ENCODE measurements at regions not wholly inside any gene's neighbourhood (a gene's known extent, or its start where the extent isn't known, plus 50 kb on each side); places are given as distances from the start of the nearest gene placed in this dataset.

DNA sequence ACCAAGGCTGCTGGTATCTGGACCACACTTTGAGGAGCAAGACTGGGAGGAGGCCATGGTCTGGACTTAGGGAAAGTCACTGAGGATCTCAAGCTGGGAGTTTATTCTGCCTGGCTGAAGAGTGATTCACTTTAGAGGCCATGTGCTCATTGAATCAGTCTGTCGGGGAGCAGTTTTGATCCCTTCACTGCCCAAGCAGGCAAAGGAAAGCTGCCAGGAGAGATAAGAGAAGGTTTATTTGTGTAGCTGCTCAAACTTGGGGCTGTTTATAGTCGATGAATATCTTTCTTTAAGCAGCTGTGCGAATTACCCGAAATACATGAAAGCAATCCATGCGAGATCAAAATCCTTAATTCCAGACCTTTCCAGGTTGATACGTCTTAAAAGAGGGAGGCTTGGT, 544.4 kb upstream of the EEF2KMT start:
- no peaks in the 10 kb centered on the region for H3K4me1 ChIP-seq (ENCODE audit: control insufficient read depth, insufficient read depth, low read length)
- H2AK5ac ChIP-seq (ENCODE audit: low read depth, low read length): no peak overlapping the region
- no peak overlapping the region for H3K4me3 ChIP-seq (ENCODE audit: insufficient read depth, low read depth, low read length)
- in situ Hi-C loops (cut with MboI; ENCODE audit: low sequenced_read_pairs): no loop called here
- H2BK5ac ChIP-seq (ENCODE audit: low read depth, low read length, poor library complexity, severe bottlenecking): no peak overlapping the region
- H3K14ac ChIP-seq (replicated peaks; ENCODE audit: low read depth, low read length): no peak overlapping the region
- H2BK120ac ChIP-seq (ENCODE audit: low read depth, low read length): no peak overlapping the region
- BruUV-seq (replicated peaks): no TSS peak
- no peak overlapping the region for H3K4ac ChIP-seq (ENCODE audit: low read depth, low read length)
- H3K36me3 ChIP-seq (ENCODE audit: control insufficient read depth, insufficient read depth, low read length): no peaks in the 10 kb centered on the region
- ATAC-seq (ENCODE audit: low read depth) (no peak), DNase-seq (no peak)
- POLR2A ChIA-PET (ENCODE audit: unreplicated experiment): no interaction called here
- intact Hi-C loops (cut with micrococcal nuclease): no loop called here
- no peaks in the 10 kb centered on the region for H3K9me1 ChIP-seq (ENCODE audit: insufficient read depth, low read length)
- no peak overlapping the region for H2BK15ac ChIP-seq (ENCODE audit: low read depth, low read length)
- H3K56ac ChIP-seq (ENCODE audit: extremely low read depth, insufficient read depth, low read length): no peak overlapping the region
- no peak overlapping the region for H3K27ac ChIP-seq (ENCODE audit: insufficient read depth, low read length)
- H3K4me2 ChIP-seq (ENCODE audit: low read depth, low read length): no peak overlapping the region
- H3K23ac ChIP-seq (ENCODE audit: low read depth, low read length): no peak overlapping the region
- H3K9me3 ChIP-seq (ENCODE audit: control insufficient read depth, insufficient read depth, low read length): peaks cover 26% of the 10 kb centered on the region; the same call in 1 of the 2 replicates
- H4K91ac ChIP-seq (ENCODE audit: insufficient read depth, low read depth, low read length): no peak overlapping the region
- H3K27me3 ChIP-seq (ENCODE audit: control insufficient read depth, insufficient read depth, low read length): no peaks in the 10 kb centered on the region
- no peak overlapping the region for H2AFZ ChIP-seq (replicated peaks; ENCODE audit: low read length, poor library complexity)
- no peaks in the 10 kb centered on the region for H3K79me1 ChIP-seq (ENCODE audit: low read depth in 1 of 2, low read length in 2 of 2)
- CTCF ChIA-PET: no interaction called here
- H2BK20ac ChIP-seq (ENCODE audit: low read depth, low read length): no peak overlapping the region
- dilution Hi-C loops (cut with HindIII; ENCODE audit: low sequenced_read_pairs, unreplicated experiment): no loop called here
- H2AK9ac ChIP-seq (replicated peaks; ENCODE audit: low read depth, low read length, poor library complexity): no peak overlapping the region
- H3K18ac ChIP-seq (ENCODE audit: low read depth, low read length): no peak overlapping the region
- no peak overlapping the region for H3K9ac ChIP-seq (ENCODE audit: low read depth, low read length)
- TF ChIP-seq CHD1 (IDR thresholded peaks at IDR 0.05; ENCODE audit: low read depth, low read length): no peak
- TF ChIP-seq BHLHE40 (IDR thresholded peaks at IDR 0.05; ENCODE audit: low read depth, low read length): no peak
- TF ChIP-seq CEBPB (IDR thresholded peaks at IDR 0.05; ENCODE audit: low read depth, low read length): no peak
- no peak for TF ChIP-seq MAZ (IDR thresholded peaks at IDR 0.05; ENCODE audit: borderline replicate concordance, low read depth, low read length)
- no peak for TF ChIP-seq SMC3 (IDR thresholded peaks at IDR 0.05; ENCODE audit: low read depth, low read length)
- no peak for TF ChIP-seq POLR2A (IDR thresholded peaks at IDR 0.05; ENCODE audit: low read depth, low read length)
- TF ChIP-seq RAD21 (IDR thresholded peaks at IDR 0.05; ENCODE audit: low read length): no peak
- TF ChIP-seq, protein P1, sequence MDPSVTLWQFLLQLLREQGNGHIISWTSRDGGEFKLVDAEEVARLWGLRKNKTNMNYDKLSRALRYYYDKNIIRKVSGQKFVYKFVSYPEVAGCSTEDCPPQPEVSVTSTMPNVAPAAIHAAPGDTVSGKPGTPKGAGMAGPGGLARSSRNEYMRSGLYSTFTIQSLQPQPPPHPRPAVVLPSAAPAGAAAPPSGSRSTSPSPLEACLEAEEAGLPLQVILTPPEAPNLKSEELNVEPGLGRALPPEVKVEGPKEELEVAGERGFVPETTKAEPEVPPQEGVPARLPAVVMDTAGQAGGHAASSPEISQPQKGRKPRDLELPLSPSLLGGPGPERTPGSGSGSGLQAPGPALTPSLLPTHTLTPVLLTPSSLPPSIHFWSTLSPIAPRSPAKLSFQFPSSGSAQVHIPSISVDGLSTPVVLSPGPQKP (IDR thresholded peaks at IDR 0.05; ENCODE audit: borderline replicate concordance, low read depth, low read length): no peak
- TF ChIP-seq FOS (IDR thresholded peaks at IDR 0.05; ENCODE audit: low read depth, low read length): no peak
- H4K8ac ChIP-seq (ENCODE audit: low read depth in 2 of 2, low read length in 2 of 2): no peak overlapping the region
- WGBS, 2 experiments (ENCODE audit: extremely low coverage in 2 of 2, insufficient read length in 1 of 2): no CpG with 5 or more reads among the region's 6 CpGs
- H4K5ac ChIP-seq (ENCODE audit: low read depth, low read length): no peak overlapping the region
- H4K20me1 ChIP-seq (ENCODE audit: insufficient read depth, low read length): no peaks in the 10 kb centered on the region
